HCT116 (cell line): ENCODE measurements at regions not wholly inside any gene's neighbourhood (a gene's known extent, or its start where the extent isn't known, plus 50 kb on each side); places are given as distances from the start of the nearest gene placed in this dataset.

Source experiments
- ATAC-seq: fragments of 200-7000 bp; cut with Tn5 transposase; 2 replicates; pipeline ENCODE4 v1.9.1; 2020; ENCODE audit warnings: mild to moderate bottlenecking, moderate library complexity
- BruUV-seq: library from RNA; stranded (reverse); fragments of 400-500 nt; replicated peaks from 2 replicates; lab custom pipeline; 2021; lab: Mats Ljungman, UMichigan
- CTCF ChIA-PET: fragments of 300-600 bp; sonication (Branson Sonifier 250); formaldehyde crosslinking; loops from one replicate; lab custom pipeline; 2021; ENCODE audit warnings: antibody characterized with exemption; lab: Charles Lee
- POLR2A ChIA-PET: fragments of 300-600, 350-600 bp; sonication (Branson Sonifier 250); formaldehyde crosslinking; loops from one replicate; lab custom pipeline; 2021; ENCODE audit warnings: antibody characterized with exemption; lab: Charles Lee
- RAD21 ChIA-PET, 2 experiments: fragments of 300-600 bp; sonication (Branson Sonifier 250); formaldehyde crosslinking; loops; one replicate each; lab custom pipeline; 2023; ENCODE audit warnings: low total read pairs in 2 of 2; ENCODE audit not compliant: uncharacterized antibody in 2 of 2, unreplicated experiment in 2 of 2, low non-redundant PET in 1 of 2; lab: Charles Lee
- DNase-seq: peaks from one replicate; pipeline ENCODE4 v3.0.0-alpha.2; 2010; ENCODE audit warnings: low read depth, low spot score
- H2AFZ ChIP-seq: fragments of 200-600 bp; shearing (Covaris generic), sonication (generic); 2 replicates; pipeline ENCODE4 v1.6.1; 2017; ENCODE audit warnings: low read depth, mixed run types, mixed read lengths, antibody characterized with exemption, low read length; ENCODE audit not compliant: poor library complexity, severe bottlenecking
- H3K27ac ChIP-seq: 2 replicates; pipeline ENCODE4 v1.5.1; 2012; ENCODE audit warnings: low read depth, low read length
- H3K27me3 ChIP-seq: fragments of 200-600 bp; sonication (generic); 2 replicates; pipeline ENCODE4 v1.6.1; 2016; ENCODE audit warnings: mixed run types, low read length, mixed read lengths; ENCODE audit not compliant: insufficient read depth
- H3K36me3 ChIP-seq, 2 experiments: fragments of 200-500 bp in 1 of 2; fragments of 200-600 bp in 1 of 2; sonication (Bioruptor generic) in 1 of 2; sonication (generic) in 1 of 2; 2 replicates each; pipeline versions ENCODE4 v1.5.1 to v1.6.1; 2014 to 2016; ENCODE audit warnings: low read length in 2 of 2, inconsistent platforms in 1 of 2, mixed read lengths in 1 of 2, mixed run types in 1 of 2; ENCODE audit not compliant: insufficient read depth in 2 of 2, control insufficient read depth in 1 of 2
- H3K4me1 ChIP-seq, 2 experiments: fragments of 200-600 bp in 1 of 2; sonication (generic) in 1 of 2; 2 replicates each; pipeline versions ENCODE4 v1.5.1 to v1.6.1; 2012 to 2017; ENCODE audit warnings: low read length in 2 of 2, inconsistent platforms in 1 of 2, mild to moderate bottlenecking in 1 of 2, mixed read lengths in 1 of 2, mixed run types in 1 of 2, moderate library complexity in 1 of 2; ENCODE audit not compliant: insufficient read depth in 2 of 2, control insufficient read depth in 1 of 2
- H3K4me2 ChIP-seq: fragments of 200-600 bp; sonication (generic); 2 replicates; pipeline ENCODE4 v1.6.1; 2017; ENCODE audit warnings: mixed run types, low read length, mixed read lengths
- H3K4me3 ChIP-seq, 2 experiments: fragments of 200-600 bp in 1 of 2; sonication (generic) in 1 of 2; replicated peaks in 1 of 2; 2 replicates each; pipeline ENCODE4 v1.5.1; 2011 to 2016; ENCODE audit warnings: low read length in 2 of 2, control low read depth in 1 of 2, low read depth in 1 of 2, mild to moderate bottlenecking in 1 of 2, mixed read lengths in 1 of 2, mixed run types in 1 of 2
- H3K79me2 ChIP-seq: fragments of 200-600 bp; sonication (generic); 2 replicates; pipeline ENCODE4 v1.6.1; 2017; ENCODE audit warnings: mild to moderate bottlenecking, mixed run types, low read length, moderate library complexity, mixed read lengths; ENCODE audit not compliant: insufficient read depth
- H3K9ac ChIP-seq: fragments of 200-600 bp; sonication (generic); 2 replicates; pipeline ENCODE4 v1.6.1; 2016; ENCODE audit warnings: low read length, mixed read lengths
- H3K9me2 ChIP-seq: fragments of 200-600 bp; sonication (generic), shearing (Covaris generic); 2 replicates; pipeline ENCODE4 v1.6.1; 2017; ENCODE audit warnings: mixed run types, mild to moderate bottlenecking, moderate library complexity; ENCODE audit not compliant: insufficient read depth
- H3K9me3 ChIP-seq, 2 experiments: fragments of 200-500 bp in 1 of 2; fragments of 200-600 bp in 1 of 2; sonication (Bioruptor generic) in 1 of 2; sonication (generic) in 1 of 2; 2 replicates each; pipeline ENCODE4 v1.6.1; 2014 to 2017; ENCODE audit warnings: low read length in 2 of 2, mixed read lengths in 2 of 2, inconsistent platforms in 1 of 2, low read depth in 1 of 2, mild to moderate bottlenecking in 1 of 2, mixed run types in 1 of 2, moderate library complexity in 1 of 2; ENCODE audit not compliant: control insufficient read depth in 1 of 2, insufficient read depth in 1 of 2
- H4K20me1 ChIP-seq: fragments of 200-600 bp; sonication (generic), shearing (Covaris generic); 2 replicates; pipeline ENCODE4 v1.6.1; 2017; ENCODE audit warnings: mixed run types, mild to moderate bottlenecking, moderate library complexity; ENCODE audit not compliant: insufficient read depth
- ATF3 ChIP-seq: IDR thresholded peaks from 2 replicates; pipeline ENCODE4 v1.6.1; 2012
- CBX3 ChIP-seq: IDR thresholded peaks from 2 replicates; pipeline ENCODE4 v1.6.1; 2012; ENCODE audit warnings: low read depth
- CEBPB ChIP-seq: IDR thresholded peaks from 2 replicates; pipeline ENCODE4 v1.6.1; 2012; ENCODE audit warnings: low read depth
- CTCF ChIP-seq, 3 experiments: fragments of 200-600 bp in 1 of 3; sonication (generic) in 1 of 3; IDR thresholded peaks in 2 of 3; conservative IDR thresholded peaks in 1 of 3; 2 replicates each; pipeline ENCODE4 v1.5.1; 2012 to 2017; ENCODE audit warnings: low read depth in 2 of 3, low read length in 2 of 3, antibody characterized with exemption in 1 of 3, borderline replicate concordance in 1 of 3, control low read depth in 1 of 3, mild to moderate bottlenecking in 1 of 3, mixed read lengths in 1 of 3, mixed run types in 1 of 3, moderate library complexity in 1 of 3; ENCODE audit not compliant: insufficient read depth in 1 of 3
- EGR1 ChIP-seq: IDR thresholded peaks from 2 replicates; pipeline ENCODE4 v1.6.1; 2012; ENCODE audit warnings: low read depth
- EZH2 ChIP-seq: fragments of 200-600 bp; sonication (generic); IDR thresholded peaks from 2 replicates; pipeline ENCODE4 v1.6.1; 2017; ENCODE audit warnings: antibody characterized with exemption, mixed run types
- EZH2phosphoT487 ChIP-seq: fragments of 200-600 bp; IDR thresholded peaks from 2 replicates; pipeline ENCODE4 v1.6.1; 2018; ENCODE audit warnings: antibody characterized with exemption, borderline replicate concordance
- JUND ChIP-seq: IDR thresholded peaks from 2 replicates; pipeline ENCODE4 v1.6.1; 2012
- RAD21 ChIP-seq: IDR thresholded peaks from 2 replicates; pipeline ENCODE4 v1.6.1; 2012; ENCODE audit warnings: low read depth, mild to moderate bottlenecking
- SRF ChIP-seq: IDR thresholded peaks from 2 replicates; pipeline ENCODE4 v1.6.1; 2012; ENCODE audit warnings: low read depth
- TCF7L2 ChIP-seq: IDR thresholded peaks from 2 replicates; pipeline ENCODE4 v1.7.0; 2011; ENCODE audit warnings: borderline replicate concordance, inconsistent platforms; ENCODE audit not compliant: insufficient read depth, insufficient read length; ENCODE audit errors: extremely low read depth
- YY1 ChIP-seq: IDR thresholded peaks from 2 replicates; pipeline ENCODE4 v1.6.1; 2011; ENCODE audit warnings: low read length, low read depth, moderate library complexity, mild to moderate bottlenecking; ENCODE audit not compliant: insufficient replicate concordance; ENCODE audit errors: extremely low read depth
- ZBTB33 ChIP-seq: IDR thresholded peaks from 2 replicates; pipeline ENCODE4 v1.6.1; 2011; ENCODE audit warnings: mild to moderate bottlenecking, low read length, moderate library complexity; ENCODE audit not compliant: insufficient replicate concordance; ENCODE audit errors: extremely low read depth
- intact Hi-C: fragments of 100-400 bp; cut with micrococcal nuclease; formaldehyde crosslinking; loops from 2 replicates; pipeline ENCODE4 v1.10.0; 2022

GRCh38 chr7:68384581-68384980, 1213.7 kb upstream of the AUTS2 start:
- Histone ChIP-seq H3K4me3 (no peak overlapping the region), H3K9me2 (no peaks in the 10 kb centered on the region), H3K27me3 (no peaks in the 10 kb centered on the region), H3K9ac (no peak overlapping the region), H4K20me1 (no peaks in the 10 kb centered on the region), H3K27ac (no peak overlapping the region), H3K4me2 (no peak overlapping the region), H2AFZ (no peak overlapping the region), H3K4me1 (no peaks in the 10 kb centered on the region), H3K36me3 (no peaks in the 10 kb centered on the region), H3K9me3 (peaks cover 9 to 26% of the 10 kb centered on the region in 2 experiments; a peak in 2 of 4 replicates), H3K79me2 (no peaks in the 10 kb centered on the region)
- DNase-seq (no peak), ATAC-seq (no peak)
- RAD21 ChIA-PET, result no interaction called here
- TF ChIP-seq ATF3, result no peak
- TF ChIP-seq EGR1, result no peak
- TF ChIP-seq TCF7L2, result no peak
- no peak for TF ChIP-seq SRF
- CTCF ChIA-PET, result no interaction called here
- POLR2A ChIA-PET, result no interaction called here
- BruUV-seq, result no TSS peak
- intact Hi-C loops, result no loop called here

GRCh38 chr7:68393051-68393450, 1205.2 kb upstream of the AUTS2 start:
- H4K20me1 ChIP-seq, result no peaks in the 10 kb centered on the region
- no peaks in the 10 kb centered on the region for H3K27me3 ChIP-seq
- H3K4me2 ChIP-seq, result no peak overlapping the region
- CTCF ChIA-PET, result no interaction called here
- POLR2A ChIA-PET, result no interaction called here
- H2AFZ ChIP-seq, result no peak overlapping the region
- intact Hi-C loops, result no loop called here
- H3K4me3 ChIP-seq, result no peak overlapping the region
- H3K4me1 ChIP-seq, result no peaks in the 10 kb centered on the region
- H3K36me3 ChIP-seq, result no peaks in the 10 kb centered on the region
- RAD21 ChIA-PET, result no interaction called here
- no peaks in the 10 kb centered on the region for H3K79me2 ChIP-seq
- no peak overlapping the region for H3K9ac ChIP-seq
- H3K27ac ChIP-seq, result no peak overlapping the region
- DNase-seq (no peak), ATAC-seq (no peak)
- BruUV-seq, result no TSS peak
- H3K9me3 ChIP-seq, result peaks cover 7 to 20% of the 10 kb centered on the region in 2 experiments; a peak in 2 of 4 replicates
- no peaks in the 10 kb centered on the region for H3K9me2 ChIP-seq
- TF ChIP-seq TCF7L2 (no peak), CTCF (IDR thresholded peaks at IDR 0.05 in 2 of 3, conservative IDR thresholded peaks at IDR 0.05 in 1 of 3; ENCODE audit: borderline replicate concordance in 1 of 3, insufficient read depth in 1 of 3, low read depth in 2 of 3, low read length in 2 of 3) (no peak), JUND (no peak), CEBPB (no peak), ZBTB33 (no peak), EZH2 (no peak), ATF3 (no peak), EGR1 (no peak), YY1 (no peak), CBX3 (no peak), EZH2phosphoT487 (no peak), RAD21 (no peak)
